ENCODE measurements at regions not wholly inside any gene's neighbourhood (a gene's known extent, or its start where the extent isn't known, plus 50 kb on each side); places are given as distances from the start of the nearest gene placed in this dataset.

- Histone ChIP-seq H3K4me3 (ENCODE audit: low read length) (no peak overlapping the region), H3K4me1 (ENCODE audit: insufficient read depth, low read length) (no peaks in the 10 kb centered on the region), H3K4me2 (ENCODE audit: low read length) (no peak overlapping the region), H3K27me3 (ENCODE audit: low read length) (no peaks in the 10 kb centered on the region), H3K9ac (ENCODE audit: low read length) (no peak overlapping the region), H2AFZ (ENCODE audit: low read length) (no peak overlapping the region), H3K9me3 (ENCODE audit: low read length) (no peaks in the 10 kb centered on the region), H3K9me2 (replicated peaks; ENCODE audit: low read length) (no peaks in the 10 kb centered on the region), H3K36me3 (ENCODE audit: low read depth, low read length) (no peaks in the 10 kb centered on the region), H3F3A (ENCODE audit: low read length, unreplicated experiment) (no peaks in the 10 kb centered on the region), H4K20me1 (ENCODE audit: low read length) (no peaks in the 10 kb centered on the region), H3K27ac (ENCODE audit: low read length) (no peak overlapping the region), H3K79me2 (ENCODE audit: low read length) (no peaks in the 10 kb centered on the region)
- TF ChIP-seq EZH2phosphoT487 (IDR thresholded peaks at IDR 0.05; ENCODE audit: borderline replicate concordance, low read length) (no peak), EZH2 (IDR thresholded peaks at IDR 0.05; ENCODE audit: low read length, unreplicated experiment) (no peak), CTCF (conservative IDR thresholded peaks at IDR 0.05; ENCODE audit: low read depth, low read length) (no peak)
- intact Hi-C loops (cut with micrococcal nuclease): no loop called here
- ChIA-PET POLR2A (ENCODE audit: unreplicated experiment) (no interaction called here), CTCF (no interaction called here)
- BruUV-seq (replicated peaks): no TSS peak
- DNase-seq: no peak
- ATAC-seq: no peak
These were observed 542.1 kb upstream of the MGMT start for GRCh38 chr10:128924918-128925317.

- H3K27me3 ChIP-seq (ENCODE audit: low read length): no peaks in the 10 kb centered on the region
- no peaks in the 10 kb centered on the region for H3K9me3 ChIP-seq (ENCODE audit: low read length)
- intact Hi-C loops (cut with micrococcal nuclease): no loop called here
- H3K4me2 ChIP-seq (ENCODE audit: low read length): no peak overlapping the region
- no peak for DNase-seq
- H3K4me1 ChIP-seq (ENCODE audit: insufficient read depth, low read length): no peaks in the 10 kb centered on the region
- no peak for ATAC-seq
- no peak overlapping the region for H3K4me3 ChIP-seq (ENCODE audit: low read length)
- H2AFZ ChIP-seq (ENCODE audit: low read length): no peak overlapping the region
- POLR2A ChIA-PET (ENCODE audit: unreplicated experiment): no interaction called here
- TF ChIP-seq EZH2 (IDR thresholded peaks at IDR 0.05; ENCODE audit: low read length, unreplicated experiment) (no peak), EZH2phosphoT487 (IDR thresholded peaks at IDR 0.05; ENCODE audit: borderline replicate concordance, low read length) (no peak), CTCF (conservative IDR thresholded peaks at IDR 0.05; ENCODE audit: low read depth, low read length) (no peak)
- H3K9me2 ChIP-seq (replicated peaks; ENCODE audit: low read length): no peaks in the 10 kb centered on the region
- CTCF ChIA-PET: no interaction called here
- BruUV-seq (replicated peaks): no TSS peak
- no peaks in the 10 kb centered on the region for H4K20me1 ChIP-seq (ENCODE audit: low read length)
- no peaks in the 10 kb centered on the region for H3K79me2 ChIP-seq (ENCODE audit: low read length)
- no peak overlapping the region for H3K9ac ChIP-seq (ENCODE audit: low read length)
- H3K27ac ChIP-seq (ENCODE audit: low read length): no peak overlapping the region
- no peaks in the 10 kb centered on the region for H3K36me3 ChIP-seq (ENCODE audit: low read depth, low read length)
- no peaks in the 10 kb centered on the region for H3F3A ChIP-seq (ENCODE audit: low read length, unreplicated experiment)
These were observed 540.3 kb upstream of the MGMT start for GRCh38 chr10:128926711-128927110.

GRCh38 chr10:128927497-128928161, 539.4 kb upstream of the MGMT start:
- BruUV-seq (replicated peaks): no TSS peak
- no peaks in the 10 kb centered on the region for H3K36me3 ChIP-seq (ENCODE audit: low read depth, low read length)
- no peaks in the 10 kb centered on the region for H3K4me1 ChIP-seq (ENCODE audit: insufficient read depth, low read length)
- ChIA-PET CTCF (no interaction called here), POLR2A (ENCODE audit: unreplicated experiment) (no interaction called here)
- H3F3A ChIP-seq (ENCODE audit: low read length, unreplicated experiment): no peaks in the 10 kb centered on the region
- TF ChIP-seq EZH2phosphoT487 (IDR thresholded peaks at IDR 0.05; ENCODE audit: borderline replicate concordance, low read length): no peak
- TF ChIP-seq EZH2 (IDR thresholded peaks at IDR 0.05; ENCODE audit: low read length, unreplicated experiment): no peak
- TF ChIP-seq CTCF (conservative IDR thresholded peaks at IDR 0.05; ENCODE audit: low read depth, low read length): no peak
- H3K4me2 ChIP-seq (ENCODE audit: low read length): no peak overlapping the region
- no peak for DNase-seq
- ATAC-seq: no peak
- no peak overlapping the region for H3K4me3 ChIP-seq (ENCODE audit: low read length)
- H3K9me2 ChIP-seq (replicated peaks; ENCODE audit: low read length): no peaks in the 10 kb centered on the region
- intact Hi-C loops (cut with micrococcal nuclease): no loop called here
- no peak overlapping the region for H2AFZ ChIP-seq (ENCODE audit: low read length)
- H4K20me1 ChIP-seq (ENCODE audit: low read length): no peaks in the 10 kb centered on the region
- no peak overlapping the region for H3K27ac ChIP-seq (ENCODE audit: low read length)
- H3K9me3 ChIP-seq (ENCODE audit: low read length): no peaks in the 10 kb centered on the region
- H3K9ac ChIP-seq (ENCODE audit: low read length): no peak overlapping the region
- no peaks in the 10 kb centered on the region for H3K27me3 ChIP-seq (ENCODE audit: low read length)
- no peaks in the 10 kb centered on the region for H3K79me2 ChIP-seq (ENCODE audit: low read length)

Data from PC-3 (cell line).